Gastroesophageal sphincter (tissue), 4 donors: ENCODE measurements at regions not wholly inside any gene's neighbourhood (a gene's known extent, or its start where the extent isn't known, plus 50 kb on each side); places are given as distances from the start of the nearest gene placed in this dataset.

ENCODE experiments used
- ATAC-seq: fragments of 150-250 bp; one replicate; pipeline ENCODE4 v1.9.1; 2016; ENCODE audit warnings: mild to moderate bottlenecking, moderate library complexity
- H3K27ac ChIP-seq, 4 donors: fragments of 200-600 bp; sonication (generic) in 3 of 4; 1 replicate in 3 of 4; 2 replicates in 1 of 4; pipeline ENCODE4 v1.5.1; 2016 to 2019
- H3K27me3 ChIP-seq: fragments of 200-600 bp; sonication (generic); one replicate; pipeline ENCODE4 v1.5.1; 2019
- H3K36me3 ChIP-seq, 2 donors: fragments of 200-600 bp; sonication (generic); one replicate each; pipeline ENCODE4 v1.5.1; 2019; ENCODE audit warnings: control low read depth in 1 of 2
- H3K4me1 ChIP-seq, 3 donors: fragments of 200-600 bp; sonication (generic); 1 replicate in 2 of 3; 2 replicates in 1 of 3; pipeline ENCODE4 v1.5.1; 2016 to 2019; ENCODE audit warnings: control low read depth in 2 of 3
- H3K4me3 ChIP-seq, 2 donors: fragments of 200-600 bp; sonication (generic); one replicate each; pipeline ENCODE4 v1.5.1; 2019; ENCODE audit warnings: mild to moderate bottlenecking in 1 of 2, moderate library complexity in 1 of 2
- H3K9me3 ChIP-seq, 3 donors: fragments of 200-600 bp; sonication (generic); one replicate each; pipeline ENCODE4 v1.5.1; 2017 to 2019; ENCODE audit warnings: control low read depth in 2 of 3
- EP300 ChIP-seq: sonication (generic); formaldehyde crosslinking; IDR thresholded peaks from one replicate; pipeline ENCODE4 v1.6.1; 2017; ENCODE audit warnings: antibody characterized with exemption, mild to moderate bottlenecking
- POLR2A ChIP-seq, 2 donors: fragments of 450-650 bp; IDR thresholded peaks; one replicate each; pipeline ENCODE4 v1.6.1; 2017; ENCODE audit warnings: antibody characterized with exemption in 2 of 2, mild to moderate bottlenecking in 2 of 2, moderate library complexity in 1 of 2
- POLR2AphosphoS5 ChIP-seq: sonication (generic); formaldehyde crosslinking; IDR thresholded peaks from one replicate; pipeline ENCODE4 v1.6.1; 2017; ENCODE audit warnings: antibody characterized with exemption
- WGBS, 2 donors: methylation state at CpG; one replicate each; pipeline ENCODE4 v1.1.5; 2018; ENCODE audit warnings: low coverage in 1 of 2; 5-methylcytosine and 5-hydroxymethylcytosine counted together
- TF ChIP-seq, protein P1 (sequence below), 4 experiments: fragments of 200-600 bp in 2 of 4; fragments of 450-650 bp in 2 of 4; sonication (generic) in 1 of 4; IDR thresholded peaks; one replicate each; pipeline ENCODE4 v1.5.1; 2017 to 2019; ENCODE audit warnings: antibody characterized with exemption in 4 of 4, mild to moderate bottlenecking in 2 of 4, moderate library complexity in 2 of 4

DNA sequence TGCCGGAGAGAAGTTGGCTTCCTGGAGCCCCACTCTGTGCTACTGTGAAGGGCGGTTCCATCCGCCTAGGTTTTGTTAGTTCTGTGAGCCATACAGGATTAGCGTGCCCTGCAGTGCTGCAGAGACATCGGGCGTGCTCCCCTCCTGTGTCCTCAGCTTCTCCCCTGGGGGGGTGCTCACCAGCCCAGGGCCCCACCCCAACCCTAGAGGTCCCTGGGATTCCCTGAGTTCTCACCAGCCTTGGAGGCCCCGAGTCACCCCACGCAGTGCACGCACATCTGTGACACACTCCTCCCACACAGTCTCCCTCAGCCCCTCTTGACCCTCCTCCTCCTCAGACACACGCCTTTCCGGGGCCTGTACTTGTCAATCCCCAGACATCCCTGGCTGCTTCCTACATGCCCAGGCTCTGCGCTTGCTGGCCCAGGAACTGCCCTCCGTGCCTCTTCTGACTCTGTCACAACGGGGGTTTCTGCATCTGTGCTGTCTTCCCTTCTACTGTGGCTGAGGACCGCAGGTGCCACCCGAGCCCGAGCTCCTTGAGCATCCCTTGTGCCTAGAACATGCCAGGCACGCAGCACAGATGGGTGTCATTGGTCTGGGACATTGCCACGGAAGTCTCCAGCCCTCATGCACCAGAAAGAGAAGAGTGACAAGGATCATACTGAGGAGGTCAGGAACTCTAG is 123.2 kb upstream of the RPS6KA2 start:
- TF ChIP-seq, protein P1, sequence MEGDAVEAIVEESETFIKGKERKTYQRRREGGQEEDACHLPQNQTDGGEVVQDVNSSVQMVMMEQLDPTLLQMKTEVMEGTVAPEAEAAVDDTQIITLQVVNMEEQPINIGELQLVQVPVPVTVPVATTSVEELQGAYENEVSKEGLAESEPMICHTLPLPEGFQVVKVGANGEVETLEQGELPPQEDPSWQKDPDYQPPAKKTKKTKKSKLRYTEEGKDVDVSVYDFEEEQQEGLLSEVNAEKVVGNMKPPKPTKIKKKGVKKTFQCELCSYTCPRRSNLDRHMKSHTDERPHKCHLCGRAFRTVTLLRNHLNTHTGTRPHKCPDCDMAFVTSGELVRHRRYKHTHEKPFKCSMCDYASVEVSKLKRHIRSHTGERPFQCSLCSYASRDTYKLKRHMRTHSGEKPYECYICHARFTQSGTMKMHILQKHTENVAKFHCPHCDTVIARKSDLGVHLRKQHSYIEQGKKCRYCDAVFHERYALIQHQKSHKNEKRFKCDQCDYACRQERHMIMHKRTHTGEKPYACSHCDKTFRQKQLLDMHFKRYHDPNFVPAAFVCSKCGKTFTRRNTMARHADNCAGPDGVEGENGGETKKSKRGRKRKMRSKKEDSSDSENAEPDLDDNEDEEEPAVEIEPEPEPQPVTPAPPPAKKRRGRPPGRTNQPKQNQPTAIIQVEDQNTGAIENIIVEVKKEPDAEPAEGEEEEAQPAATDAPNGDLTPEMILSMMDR (IDR thresholded peaks at IDR 0.05): no peak
- TF ChIP-seq EP300: no peak
- no peak for TF ChIP-seq POLR2A (IDR thresholded peaks at IDR 0.05)
- no peak for TF ChIP-seq POLR2AphosphoS5
- H3K36me3 ChIP-seq: no peaks in the 10 kb centered on the region
- WGBS, 2 donors: 65 to 78% methylated on average over 5 to 7 of the region's 19 CpGs
- no peak overlapping the region for H3K27ac ChIP-seq
- ATAC-seq: no peak
- no peaks in the 10 kb centered on the region for H3K9me3 ChIP-seq
- peaks cover 0 to 4% (median 0%) of the 10 kb centered on the region in 3 donors for H3K4me1 ChIP-seq
- no peak overlapping the region for H3K4me3 ChIP-seq
- H3K27me3 ChIP-seq: no peaks in the 10 kb centered on the region

DNA sequence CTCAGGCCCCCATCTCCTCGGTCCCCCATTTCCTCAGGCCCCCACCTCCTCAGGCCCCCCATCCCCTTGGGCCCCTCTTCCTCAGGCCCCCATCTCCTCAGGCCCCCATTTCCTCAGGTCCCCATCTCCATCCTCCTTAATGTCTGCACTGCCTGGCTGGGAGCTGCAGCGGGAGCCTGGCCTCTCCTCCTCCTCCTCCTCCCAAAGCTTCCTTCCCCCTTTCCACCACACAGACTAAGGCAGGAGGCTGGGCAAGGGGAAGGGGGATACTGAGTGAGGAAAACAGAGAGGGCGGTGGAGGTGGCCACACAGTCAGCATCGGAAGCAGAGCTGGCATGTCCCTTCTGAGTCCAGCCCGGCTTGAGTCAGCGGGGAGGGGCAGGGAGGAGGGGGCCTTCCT is 122.6 kb upstream of the RPS6KA2 start:
- TF ChIP-seq, protein P1 (IDR thresholded peaks at IDR 0.05): no peak
- no peak for TF ChIP-seq EP300
- no peak for TF ChIP-seq POLR2A (IDR thresholded peaks at IDR 0.05)
- TF ChIP-seq POLR2AphosphoS5: no peak
- ATAC-seq: no peak
- Histone ChIP-seq H3K4me1 (peaks cover 0 to 4% (median 0%) of the 10 kb centered on the region in 3 donors), H3K36me3 (no peaks in the 10 kb centered on the region), H3K27me3 (no peaks in the 10 kb centered on the region), H3K9me3 (no peaks in the 10 kb centered on the region), H3K27ac (no peak overlapping the region), H3K4me3 (no peak overlapping the region)
- 83% methylated on average over 2 of the region's 6 CpGs; no CpG with 5 or more reads in 1 of the 2 donors for WGBS, 2 donors

- Histone ChIP-seq H3K9me3 (no peaks in the 10 kb centered on the region), H3K36me3 (no peaks in the 10 kb centered on the region), H3K4me1 (peaks cover 0 to 12% (median 0%) of the 10 kb centered on the region in 3 donors), H3K27me3 (no peaks in the 10 kb centered on the region), H3K4me3 (no peak overlapping the region), H3K27ac (no peak overlapping the region)
- no peak for ATAC-seq
- TF ChIP-seq, protein P1 (IDR thresholded peaks at IDR 0.05): no peak
- TF ChIP-seq EP300 (no peak), POLR2A (IDR thresholded peaks at IDR 0.05) (no peak), POLR2AphosphoS5 (no peak)
- 68 to 73% methylated on average over 6 to 17 of the region's 29 CpGs for WGBS, 2 donors
Measured at GRCh38 chr6:166747644-166748595, 120.9 kb upstream of the RPS6KA2 start.

DNA sequence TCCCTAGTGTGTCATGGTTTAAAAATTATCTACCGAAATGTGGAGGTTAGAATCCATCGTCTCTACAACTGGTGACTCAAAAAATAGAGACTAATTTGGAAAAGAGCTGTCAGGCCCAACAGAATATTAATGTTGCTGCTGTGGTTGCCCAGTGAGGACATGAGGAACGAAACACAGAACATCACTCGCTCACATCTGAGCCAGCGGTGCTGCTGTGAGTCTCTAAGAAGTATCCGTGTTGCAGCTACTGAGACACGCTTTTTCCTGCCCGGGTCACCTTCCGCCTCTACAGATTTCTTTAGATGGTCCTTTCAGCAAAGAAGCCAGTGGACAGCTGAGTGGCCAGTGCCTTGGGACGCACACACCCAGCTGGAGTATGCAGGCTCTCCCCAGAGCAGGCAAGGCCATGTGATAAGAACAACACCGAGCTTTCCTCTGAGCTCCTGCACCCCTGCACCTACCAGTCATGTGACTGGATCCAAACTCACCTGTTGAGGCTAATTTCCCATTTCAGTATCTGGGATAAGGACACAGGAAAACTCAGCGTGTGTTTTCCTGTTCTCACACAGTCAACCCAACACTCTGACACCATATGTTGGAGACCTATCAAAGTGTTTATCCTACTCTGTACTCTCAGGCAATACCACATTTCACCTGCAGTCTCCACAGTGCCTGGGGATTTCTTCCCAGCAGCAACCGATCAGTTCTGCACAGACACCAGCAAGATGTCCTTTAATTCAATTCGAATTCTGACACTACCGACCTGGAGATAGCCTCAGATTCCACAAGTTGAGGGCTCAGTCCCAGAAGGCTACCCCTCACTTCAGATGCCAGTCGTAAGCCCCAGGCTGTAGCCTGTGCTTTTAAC is 119.0 kb upstream of the RPS6KA2 start:
- Histone ChIP-seq H3K27ac (peak overlapping the region in 3 of 4 donors; percentile 59 to 67 (median 64)), H3K9me3 (no peaks in the 10 kb centered on the region), H3K4me1 (peaks cover 0 to 12% (median 0%) of the 10 kb centered on the region in 3 donors), H3K4me3 (no peak overlapping the region), H3K36me3 (no peaks in the 10 kb centered on the region), H3K27me3 (no peaks in the 10 kb centered on the region)
- TF ChIP-seq POLR2A (IDR thresholded peaks at IDR 0.05): no peak
- peak; percentile 51 for ATAC-seq
- 74 to 78% methylated on average over 3 to 10 of the region's 16 CpGs for WGBS, 2 donors
